HFF-Myc (cell line): ENCODE measurements at regions not wholly inside any gene's neighbourhood (a gene's known extent, or its start where the extent isn't known, plus 50 kb on each side); places are given as distances from the start of the nearest gene placed in this dataset.
"Not testable (repeated sequence)": the region's sequence is repeated elsewhere in the genome, so short reads cannot be mapped to it uniquely, and the experiment has no call there.

ENCODE experiments used
- DNase-seq: peaks from one replicate; pipeline ENCODE4 v3.0.0-alpha.2; 2011; ENCODE audit warnings: low read depth; ENCODE audit errors: extremely low read depth
- H3K4me3 ChIP-seq: replicated peaks from 2 replicates; pipeline ENCODE4 v1.5.1; 2011; ENCODE audit warnings: low read depth, mild to moderate bottlenecking, control low read depth, low read length
- TF ChIP-seq, protein P1 (sequence below): IDR thresholded peaks from 2 replicates; pipeline ENCODE4 v1.5.1; 2012; ENCODE audit warnings: mild to moderate bottlenecking, low read depth, low read length, control low read depth; ENCODE audit errors: missing control alignments

DNA sequence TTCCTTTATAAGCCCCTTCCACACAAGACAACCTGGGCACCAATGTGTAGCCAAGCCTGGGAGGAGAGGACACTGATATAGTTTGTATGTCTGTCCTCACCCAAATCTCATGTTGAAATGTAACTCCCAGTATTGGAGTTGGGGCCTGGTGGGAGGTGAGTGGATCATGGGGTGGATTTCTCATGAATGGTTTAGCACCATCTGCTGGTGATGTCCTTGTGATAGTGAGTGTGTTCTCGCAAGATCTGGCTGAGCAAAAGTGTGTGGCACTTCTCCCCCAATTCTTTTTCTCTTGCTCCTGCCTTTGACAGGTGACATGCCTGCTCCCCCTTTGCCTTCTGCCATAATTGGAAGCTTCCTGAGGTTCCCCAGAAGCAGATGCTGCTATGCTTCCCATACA is 135.8 kb downstream of the USP31 start:
- no peak overlapping the region for H3K4me3 ChIP-seq
- no peak for DNase-seq
- TF ChIP-seq, protein P1, sequence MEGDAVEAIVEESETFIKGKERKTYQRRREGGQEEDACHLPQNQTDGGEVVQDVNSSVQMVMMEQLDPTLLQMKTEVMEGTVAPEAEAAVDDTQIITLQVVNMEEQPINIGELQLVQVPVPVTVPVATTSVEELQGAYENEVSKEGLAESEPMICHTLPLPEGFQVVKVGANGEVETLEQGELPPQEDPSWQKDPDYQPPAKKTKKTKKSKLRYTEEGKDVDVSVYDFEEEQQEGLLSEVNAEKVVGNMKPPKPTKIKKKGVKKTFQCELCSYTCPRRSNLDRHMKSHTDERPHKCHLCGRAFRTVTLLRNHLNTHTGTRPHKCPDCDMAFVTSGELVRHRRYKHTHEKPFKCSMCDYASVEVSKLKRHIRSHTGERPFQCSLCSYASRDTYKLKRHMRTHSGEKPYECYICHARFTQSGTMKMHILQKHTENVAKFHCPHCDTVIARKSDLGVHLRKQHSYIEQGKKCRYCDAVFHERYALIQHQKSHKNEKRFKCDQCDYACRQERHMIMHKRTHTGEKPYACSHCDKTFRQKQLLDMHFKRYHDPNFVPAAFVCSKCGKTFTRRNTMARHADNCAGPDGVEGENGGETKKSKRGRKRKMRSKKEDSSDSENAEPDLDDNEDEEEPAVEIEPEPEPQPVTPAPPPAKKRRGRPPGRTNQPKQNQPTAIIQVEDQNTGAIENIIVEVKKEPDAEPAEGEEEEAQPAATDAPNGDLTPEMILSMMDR = no peak

DNA sequence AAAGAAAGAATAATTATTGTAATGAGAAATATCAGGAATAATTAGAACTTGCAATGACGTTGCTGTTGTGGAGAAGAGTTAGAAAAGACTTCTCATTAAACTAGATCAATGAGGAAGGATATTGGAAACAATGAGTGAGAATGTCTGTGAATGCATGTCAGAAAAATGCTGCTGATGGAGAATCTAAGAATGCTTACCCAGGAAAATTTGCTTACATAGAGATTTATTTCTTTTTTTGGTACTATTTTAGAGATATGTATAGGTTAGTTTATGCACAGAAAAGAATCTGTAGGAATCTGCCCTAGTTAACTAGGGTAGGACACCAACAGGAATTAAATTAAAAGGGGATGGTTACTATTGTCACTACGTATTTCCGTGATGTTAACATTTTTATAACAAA is 140.2 kb downstream of the USP31 start:
- no peak for DNase-seq
- TF ChIP-seq, protein P1 = no peak
- no peak overlapping the region for H3K4me3 ChIP-seq

DNA sequence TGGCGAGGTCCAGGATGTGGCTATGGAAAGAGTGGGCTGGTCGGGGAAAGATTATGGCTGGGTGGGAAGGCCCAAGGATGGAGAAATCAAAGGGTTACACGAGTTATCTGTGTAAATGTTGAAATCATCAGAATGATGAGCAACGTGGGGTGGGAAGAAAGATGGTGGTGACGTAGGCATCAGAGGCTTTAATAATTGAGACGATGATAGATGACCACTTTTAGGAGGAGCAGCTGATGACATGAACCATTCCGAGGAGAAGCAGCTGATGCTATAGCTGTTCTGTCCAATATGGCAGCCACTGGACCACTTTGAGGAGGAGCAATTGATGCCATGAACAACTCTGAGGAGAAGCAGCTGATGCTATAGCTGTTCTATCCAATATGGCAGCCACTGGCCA is 141.2 kb downstream of the USP31 start:
- no peak overlapping the region for H3K4me3 ChIP-seq
- TF ChIP-seq, protein P1 = no peak
- no peak for DNase-seq

DNA sequence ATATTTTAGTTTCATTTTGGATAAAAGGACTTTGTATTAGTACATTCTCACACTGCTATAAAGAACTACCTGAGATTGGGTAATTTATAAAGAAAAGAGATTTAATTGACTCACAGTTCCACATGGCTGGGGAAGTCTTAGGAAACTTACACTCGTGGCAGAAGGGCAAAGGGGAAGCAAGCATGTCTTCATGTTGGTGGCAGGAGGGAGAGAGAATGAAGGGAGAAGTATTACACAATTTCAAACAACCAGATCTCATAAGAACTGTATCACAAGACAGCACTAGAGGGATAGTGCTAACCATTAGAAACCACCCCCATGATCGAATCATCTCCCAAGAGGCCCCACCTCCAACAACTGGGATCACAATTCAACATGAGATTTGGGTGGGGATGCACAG is 142.9 kb downstream of the USP31 start:
- H3K4me3 ChIP-seq = no peak overlapping the region
- DNase-seq = no peak
- TF ChIP-seq, protein P1 = no peak

DNA sequence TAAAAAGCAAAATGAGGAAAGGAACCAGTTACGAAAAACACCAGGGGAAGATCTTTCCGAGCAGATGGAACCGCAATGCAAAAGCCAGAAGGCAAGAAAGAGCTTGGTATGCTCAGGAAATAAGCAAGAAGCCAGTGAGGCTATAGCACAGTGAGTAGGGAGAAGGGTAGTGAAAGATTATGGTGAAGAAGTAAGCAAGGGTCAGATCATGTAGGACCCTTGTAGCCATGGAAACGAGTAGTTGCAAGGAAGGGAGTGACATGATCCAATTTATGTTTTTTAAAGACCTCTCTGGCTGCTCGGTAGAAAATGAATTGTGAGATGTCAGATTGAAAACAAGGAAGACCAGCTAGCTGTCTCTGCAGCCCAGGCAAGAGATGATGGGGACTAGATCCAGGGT is 143.3 kb downstream of the USP31 start:
- TF ChIP-seq, protein P1 = no peak
- H3K4me3 ChIP-seq = no peak overlapping the region
- DNase-seq = no peak

DNA sequence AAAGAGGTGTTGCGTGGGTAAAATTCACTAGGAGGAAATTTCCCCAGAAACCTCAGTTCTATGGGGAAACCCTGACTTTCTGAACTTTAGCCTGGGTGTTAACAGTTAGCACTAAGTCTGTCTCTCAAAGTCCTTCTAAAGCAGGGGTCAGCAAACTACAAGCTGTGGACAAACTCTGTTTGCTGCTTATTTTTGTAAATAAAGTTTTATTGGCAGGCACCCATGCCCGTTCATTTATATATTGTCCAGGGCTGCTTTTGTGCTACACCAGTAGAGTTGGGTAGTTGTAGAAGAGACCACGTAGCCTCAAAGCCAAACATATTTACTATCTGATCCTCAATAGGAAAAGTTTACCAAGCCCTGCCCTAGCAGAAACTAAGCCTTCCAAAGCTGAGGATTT is 159.7 kb downstream of the USP31 start:
- no peak for DNase-seq
- TF ChIP-seq, protein P1 = no peak
- H3K4me3 ChIP-seq = no peak overlapping the region

DNA sequence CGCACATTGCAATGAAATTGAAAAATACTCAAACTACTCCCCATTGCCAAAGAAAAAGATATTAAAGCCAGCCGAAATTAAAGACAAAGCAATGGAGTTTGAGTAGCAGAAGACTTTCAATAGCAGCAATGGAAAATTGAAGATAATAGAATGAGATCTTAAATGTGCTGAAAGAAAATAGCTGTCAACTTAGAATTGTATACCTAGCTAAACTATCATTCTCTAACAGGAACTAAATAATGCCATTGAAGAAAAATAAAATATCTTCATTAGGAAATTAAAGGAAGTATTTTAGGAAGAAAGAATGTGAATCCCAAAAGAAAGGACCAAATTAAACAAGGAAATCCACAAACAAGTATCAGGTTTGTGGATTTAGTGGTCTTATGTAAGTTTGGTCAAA is 165.6 kb downstream of the USP31 start:
- no peak for DNase-seq
- H3K4me3 ChIP-seq = no peak overlapping the region
- TF ChIP-seq, protein P1 = no peak

DNA sequence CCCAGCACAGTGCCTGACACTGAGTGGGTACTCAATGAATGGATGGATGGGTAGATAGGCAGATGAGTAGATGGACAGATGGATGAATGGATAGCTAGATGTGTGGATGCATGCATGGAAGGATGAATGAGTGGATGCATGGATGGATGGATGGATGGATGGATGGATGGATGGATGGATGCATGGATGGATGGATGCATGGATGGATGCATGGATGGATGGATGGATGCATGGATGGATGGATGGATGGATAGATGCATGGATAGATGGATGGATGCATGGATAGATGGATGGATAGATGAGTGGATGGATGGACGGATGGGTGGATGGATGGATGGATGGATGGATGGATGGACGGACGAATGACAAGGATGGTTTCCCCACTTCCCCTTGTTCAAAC is 166.6 kb downstream of the HS3ST2 start:
- DNase-seq, H3K4me3 ChIP-seq: not testable (repeated sequence)
